HG02870 (cell line): ENCODE measurements at regions not wholly inside any gene's neighbourhood (a gene's known extent, or its start where the extent isn't known, plus 50 kb on each side); places are given as distances from the start of the nearest gene placed in this dataset.

Source experiments
- ATAC-seq: cut with Tn5 transposase; IDR thresholded peaks from one replicate; pipeline ENCODE4 v1.9.1; 2021; ENCODE audit warnings: mild to moderate bottlenecking, moderate library complexity; ENCODE audit not compliant: unreplicated experiment

DNA sequence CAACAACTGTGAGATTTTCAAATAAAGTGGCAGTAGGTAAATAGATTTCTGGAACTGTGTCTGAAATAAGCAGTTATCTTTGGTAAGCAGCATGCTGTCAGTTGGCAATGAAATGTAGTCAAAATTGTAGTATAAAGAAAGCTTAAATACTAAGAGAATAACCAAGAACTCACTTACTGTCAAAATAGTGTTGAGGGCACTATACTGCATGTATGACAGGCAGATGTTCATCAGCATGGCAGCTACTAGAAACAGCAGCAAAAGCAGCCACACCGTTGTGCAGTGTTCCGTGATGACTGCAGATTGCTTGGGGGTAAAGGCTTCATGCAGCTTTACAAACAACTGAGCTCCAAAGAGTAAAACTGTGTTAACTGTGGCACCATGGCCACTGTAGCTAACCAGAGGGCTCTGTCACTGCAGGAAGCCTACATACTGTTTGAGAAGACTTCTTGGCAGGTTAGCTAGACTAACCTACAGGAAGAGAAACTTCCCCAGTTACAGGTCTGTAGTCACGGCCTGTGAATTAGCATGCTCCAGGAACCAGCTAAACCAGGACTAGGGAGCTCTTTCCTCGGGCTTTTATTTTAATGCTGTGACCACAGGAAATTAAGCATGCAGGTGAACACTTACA is 459.7 kb downstream of the TBL1XR1 start:
- ATAC-seq, result no peak

DNA sequence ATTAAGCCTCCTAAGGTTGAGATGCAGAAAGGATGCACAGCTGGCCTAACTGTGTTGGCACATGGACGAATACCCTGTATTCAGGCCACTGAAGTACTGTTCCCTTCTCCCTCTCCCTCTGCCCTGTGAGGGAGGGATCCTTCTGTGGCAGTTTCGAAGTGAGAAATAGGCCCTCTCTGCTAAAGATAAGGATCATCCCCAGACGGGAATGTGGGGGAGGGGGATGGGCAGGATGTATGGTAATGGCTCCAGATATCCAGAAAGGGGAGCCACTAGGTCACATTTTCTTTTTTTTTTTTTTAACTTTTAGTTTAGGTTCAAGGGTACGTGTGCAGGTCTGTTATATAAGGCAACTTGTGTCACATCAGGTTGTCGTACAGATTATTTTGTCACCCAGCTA is 463.1 kb downstream of the TBL1XR1 start:
- no peak for ATAC-seq

DNA sequence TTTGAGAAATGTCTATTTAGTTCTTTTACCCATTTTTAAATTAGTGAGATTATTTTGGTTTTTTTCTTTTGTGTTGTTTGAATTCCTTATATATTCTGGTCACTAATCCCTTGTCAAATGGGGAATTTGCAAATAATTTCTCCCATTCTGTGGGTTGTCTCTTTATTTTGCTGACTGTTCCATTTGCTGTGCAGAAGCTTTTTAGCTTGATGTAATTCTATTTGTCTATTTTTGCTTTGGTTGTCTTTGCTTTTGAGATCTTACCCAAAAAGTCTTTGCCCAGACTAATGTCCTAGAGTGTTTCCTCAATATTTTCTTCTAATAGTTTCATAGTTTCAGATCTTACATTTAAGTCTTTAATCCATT is 472.9 kb downstream of the TBL1XR1 start:
- no peak for ATAC-seq

DNA sequence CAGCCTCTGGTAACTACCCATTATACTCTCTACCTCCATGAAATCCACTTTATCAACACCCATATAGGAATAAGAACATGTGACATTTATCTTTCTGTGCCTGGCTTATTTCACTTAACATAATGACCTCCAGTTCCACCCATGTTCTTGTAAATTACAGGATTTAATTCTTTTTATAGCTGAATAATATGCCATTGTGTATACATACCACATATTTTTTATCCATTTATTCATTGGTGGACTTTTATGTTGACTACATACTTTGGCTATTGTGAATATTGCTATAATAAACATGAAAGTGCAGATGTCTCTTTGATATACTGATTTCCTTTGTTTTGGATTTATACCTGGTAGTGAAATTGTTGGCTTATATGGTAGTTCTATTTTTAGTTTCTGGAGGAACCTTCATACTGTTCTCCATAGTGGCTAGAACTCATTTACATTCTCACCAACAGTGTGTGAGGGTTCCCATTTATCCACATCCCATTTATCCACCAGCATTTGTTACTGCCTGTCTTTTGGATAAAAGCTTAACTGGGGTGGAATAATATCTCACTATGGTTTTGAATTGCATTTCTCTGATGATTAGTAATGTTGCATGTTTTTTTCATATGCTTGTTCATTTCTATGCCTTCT is 473.4 kb downstream of the TBL1XR1 start:
- no peak for ATAC-seq

DNA sequence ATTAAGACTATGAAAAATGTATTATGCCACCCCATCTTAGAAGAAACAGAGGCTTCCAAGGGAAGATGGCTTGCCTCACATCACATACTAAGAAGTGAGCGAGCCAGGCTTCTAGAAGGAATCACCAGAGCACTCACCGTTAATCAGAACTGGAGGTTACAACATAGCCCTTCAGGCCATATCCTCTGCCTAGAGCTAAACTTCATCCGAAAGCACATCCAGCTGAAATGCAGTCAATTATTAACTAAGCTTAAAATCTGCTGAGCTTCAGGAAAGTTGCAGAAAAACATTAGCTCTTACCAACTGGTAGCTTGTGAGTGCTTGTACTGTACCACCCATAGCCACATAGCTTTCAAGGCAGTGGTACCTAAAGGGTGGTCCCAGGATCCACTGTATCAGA is 483.2 kb downstream of the TBL1XR1 start:
- ATAC-seq, result no peak

DNA sequence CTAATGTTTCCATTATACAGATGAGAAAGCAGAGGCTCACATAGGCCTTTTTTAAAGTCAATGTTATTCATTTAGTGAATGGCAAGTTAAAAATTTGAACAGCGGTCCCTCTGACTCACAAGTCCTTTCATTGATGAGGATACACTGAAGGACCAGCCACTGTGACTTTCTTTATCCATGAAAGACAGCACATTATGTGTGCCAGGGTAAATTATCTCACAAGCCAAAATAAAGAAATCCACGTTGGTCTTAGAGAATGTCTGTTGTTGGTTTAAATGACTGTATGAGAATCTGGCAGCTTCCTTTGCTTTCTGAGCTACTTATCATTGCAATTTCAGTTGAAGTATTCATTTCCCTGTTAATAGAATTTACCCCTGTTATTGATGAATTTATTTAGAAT is 485.1 kb downstream of the TBL1XR1 start:
- no peak for ATAC-seq

DNA sequence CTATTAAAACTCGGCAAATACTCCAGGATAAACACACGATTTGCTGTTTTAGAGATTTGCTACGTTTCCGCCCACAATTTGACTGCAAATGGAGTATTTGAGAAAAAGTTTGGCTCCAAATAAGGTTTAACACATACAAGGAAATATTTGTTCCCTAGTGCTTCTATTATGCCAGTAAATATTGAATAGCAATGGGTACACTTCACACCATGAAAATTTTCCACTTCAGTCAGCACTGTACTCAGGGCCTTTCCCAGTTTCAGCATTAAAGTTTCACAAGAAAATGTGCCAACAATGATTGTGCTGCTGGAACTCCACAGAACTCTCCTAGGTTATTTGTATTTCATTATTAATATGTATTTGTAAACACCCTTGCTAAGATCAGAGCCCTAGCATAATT is 498.0 kb downstream of the TBL1XR1 start:
- ATAC-seq, result no peak

DNA sequence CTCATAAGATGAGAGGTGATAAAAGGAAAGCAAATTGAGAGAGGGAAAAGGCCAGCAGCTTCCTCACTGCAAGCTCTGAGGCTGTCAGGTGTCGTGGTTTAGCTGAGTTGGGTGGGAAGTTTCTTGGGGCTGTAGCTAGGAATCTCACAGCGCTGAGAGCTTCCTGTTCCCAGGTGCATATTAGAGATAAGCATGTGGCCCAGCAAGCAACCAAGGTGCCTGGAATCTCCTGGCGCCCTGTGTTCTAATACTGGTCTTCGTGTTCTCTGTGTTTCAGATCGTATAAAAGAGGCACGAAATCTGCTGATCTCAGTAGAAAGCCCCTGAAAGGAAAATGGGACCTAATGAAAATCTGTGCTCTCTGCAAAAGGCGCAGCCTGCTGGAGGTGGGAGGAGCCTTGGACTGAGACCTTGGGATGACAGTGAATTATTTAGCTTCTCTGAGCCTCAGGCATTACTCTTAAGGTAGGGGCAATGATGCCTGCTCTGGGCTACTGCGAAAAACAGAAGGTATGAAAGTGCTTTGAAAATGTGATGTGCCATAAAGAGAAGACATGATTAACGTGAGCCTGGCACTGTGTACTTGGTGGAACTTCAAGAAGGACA is 499.9 kb downstream of the TBL1XR1 start:
- no peak for ATAC-seq

DNA sequence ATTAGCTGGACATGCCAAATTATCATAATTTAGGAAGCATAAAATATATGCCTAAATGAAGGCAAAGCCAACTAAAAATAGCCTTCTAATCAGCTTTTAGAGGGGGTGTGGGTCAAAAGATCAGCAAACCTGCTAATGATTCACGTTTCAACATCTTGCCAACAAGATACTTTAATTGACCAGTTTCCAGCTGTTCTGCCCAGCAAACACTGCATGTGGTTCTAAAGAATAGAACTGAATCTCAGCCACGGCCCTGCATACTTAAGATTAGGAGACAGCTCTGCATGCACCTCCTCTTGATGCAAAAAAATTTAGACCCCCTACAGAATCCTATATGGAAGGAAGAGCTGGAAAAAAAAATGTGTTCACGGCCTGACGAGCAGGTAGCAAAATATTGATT is 500.5 kb downstream of the TBL1XR1 start:
- ATAC-seq, result no peak

DNA sequence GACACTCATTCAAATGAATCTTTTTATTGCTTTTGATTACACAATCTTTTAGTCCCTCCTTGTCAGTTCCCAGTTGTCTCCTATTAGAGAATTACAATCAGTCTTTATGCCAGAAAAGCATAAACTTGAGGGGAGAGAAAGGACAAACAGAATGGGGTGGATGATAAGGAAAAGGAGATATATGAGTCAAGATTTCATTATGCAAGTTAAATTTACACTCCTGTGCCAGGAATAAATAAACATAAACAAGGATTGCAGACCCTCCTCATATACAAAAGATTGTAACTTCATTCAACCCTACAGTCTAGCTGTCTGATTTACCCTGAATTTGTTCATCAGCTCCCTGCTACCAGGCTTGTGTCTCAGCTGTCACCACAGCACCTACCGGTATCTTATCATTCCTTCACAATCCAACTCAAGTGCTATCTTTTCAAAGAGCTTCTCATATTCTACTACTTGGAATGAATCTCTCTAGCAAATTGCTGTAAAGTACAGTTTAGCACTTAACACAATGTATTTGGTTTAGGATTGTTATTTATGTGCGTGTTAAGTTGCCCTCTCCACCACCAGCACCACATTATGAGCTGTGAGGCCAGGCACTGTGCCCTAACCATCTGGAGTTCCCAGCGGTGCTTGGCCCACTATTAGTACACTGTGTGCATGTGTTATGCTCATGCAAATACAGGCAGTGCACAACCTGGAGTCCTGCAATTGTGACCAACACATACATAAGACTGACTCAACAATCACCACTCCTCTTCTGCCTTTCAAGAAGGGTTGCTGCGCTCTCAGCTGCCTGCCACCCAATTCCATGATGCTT is 504.1 kb downstream of the TBL1XR1 start:
- ATAC-seq, result no peak

DNA sequence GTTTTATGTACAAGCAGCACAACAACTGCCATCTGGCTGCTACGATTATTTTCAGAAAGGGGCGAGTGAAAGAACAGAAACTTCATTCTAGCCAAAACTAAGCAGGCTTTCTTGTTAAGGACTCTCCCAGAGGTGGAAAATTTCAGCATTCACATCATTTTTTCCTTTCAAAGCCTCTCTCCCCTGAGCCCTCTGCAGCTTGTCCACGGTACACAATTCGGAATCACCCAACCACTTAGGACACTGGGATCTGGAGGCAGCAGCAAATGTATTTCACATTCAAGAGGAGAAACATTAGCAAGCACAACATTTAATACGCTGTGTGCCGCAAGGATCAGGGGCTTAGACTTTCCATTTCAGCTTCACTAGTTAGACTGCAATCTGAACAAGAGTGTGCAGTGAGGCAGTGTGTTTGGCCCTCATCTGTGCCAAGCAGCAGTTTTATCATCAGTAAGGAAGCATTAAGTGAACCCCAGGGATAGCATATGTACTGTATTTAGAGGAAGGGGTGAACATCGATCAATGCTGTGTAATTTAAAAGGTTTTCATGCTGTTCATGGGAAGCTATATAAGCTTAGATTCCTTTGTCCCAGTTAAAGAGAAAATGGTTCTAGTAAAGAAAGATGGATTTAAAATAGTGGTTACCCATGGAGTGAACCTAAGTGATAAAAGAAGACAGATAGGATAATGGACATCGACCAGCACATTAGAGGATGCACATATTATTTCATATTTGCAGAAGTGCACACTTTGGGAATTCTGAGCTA is 504.9 kb downstream of the TBL1XR1 start:
- no peak for ATAC-seq

DNA sequence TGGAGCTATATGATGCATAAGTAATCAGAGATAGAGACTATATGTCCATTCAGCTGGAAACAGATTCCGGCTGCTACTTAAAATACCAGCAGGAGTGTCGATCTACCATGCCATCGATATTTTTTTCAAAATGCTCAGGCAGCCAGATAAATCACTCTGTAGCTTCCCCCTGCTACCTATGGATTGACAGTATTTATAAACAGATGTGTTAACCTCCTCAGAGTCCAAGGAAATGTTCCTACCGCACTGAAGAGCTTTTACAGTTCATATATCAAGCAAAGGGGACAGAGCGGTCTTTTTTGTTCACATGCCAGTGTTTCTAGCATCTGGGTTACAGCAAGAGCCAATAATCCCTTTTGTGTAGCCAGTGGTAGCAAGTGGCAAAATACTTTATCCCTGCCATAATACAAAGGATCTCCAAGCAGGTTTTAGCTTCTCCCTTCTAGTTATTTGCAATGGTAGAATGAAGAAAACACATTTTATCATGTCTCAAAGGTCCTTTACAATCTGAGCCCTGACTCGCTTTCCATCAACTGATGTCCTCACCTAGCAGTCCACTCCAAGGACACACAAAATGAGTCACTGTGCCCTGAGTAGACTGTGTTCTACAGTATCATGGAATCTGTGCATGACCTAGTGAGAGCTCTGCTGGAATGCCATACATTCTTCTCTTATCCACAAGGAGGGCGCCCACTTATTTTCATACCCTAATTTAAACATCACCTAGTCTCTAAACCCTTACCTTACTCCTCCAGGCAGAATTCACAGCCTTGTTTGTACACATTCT is 507.0 kb downstream of the TBL1XR1 start:
- ATAC-seq, result no peak

DNA sequence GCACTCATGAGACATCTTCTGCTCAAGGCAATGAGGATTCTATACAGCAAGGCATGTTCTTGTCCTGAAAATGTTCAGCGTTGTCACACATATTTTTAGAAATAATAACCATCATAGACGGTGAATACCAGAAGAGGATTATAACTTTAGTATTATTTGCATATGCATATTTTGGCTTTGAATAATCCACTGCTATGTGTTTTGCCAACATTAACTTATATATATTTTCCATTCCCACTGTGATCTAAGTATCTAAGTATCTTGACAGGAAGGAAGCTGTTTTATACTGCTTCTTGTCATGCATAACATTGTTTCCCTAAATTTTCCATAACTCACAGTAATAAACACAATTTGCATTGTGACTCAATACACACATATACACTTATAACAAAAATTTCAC is 509.5 kb downstream of the TBL1XR1 start:
- no peak for ATAC-seq

DNA sequence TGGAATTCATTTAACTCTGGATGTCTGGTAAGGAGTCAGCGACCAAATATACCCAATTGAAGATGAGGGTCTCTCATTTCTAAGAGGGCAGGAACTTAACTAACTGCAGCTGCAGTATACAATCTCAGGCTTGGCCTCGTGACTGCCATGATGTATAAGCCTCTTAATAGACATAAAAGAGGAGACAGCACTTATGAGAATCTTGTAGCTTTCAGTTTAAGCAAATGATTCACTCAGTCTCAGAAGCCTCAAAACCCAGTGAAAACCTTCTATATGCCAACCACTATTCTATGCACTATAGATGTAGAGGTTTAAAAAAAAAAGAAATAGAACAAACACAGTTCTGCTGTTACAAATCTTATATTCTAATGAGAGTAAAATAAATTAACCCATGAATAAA is 513.9 kb downstream of the TBL1XR1 start:
- no peak for ATAC-seq

DNA sequence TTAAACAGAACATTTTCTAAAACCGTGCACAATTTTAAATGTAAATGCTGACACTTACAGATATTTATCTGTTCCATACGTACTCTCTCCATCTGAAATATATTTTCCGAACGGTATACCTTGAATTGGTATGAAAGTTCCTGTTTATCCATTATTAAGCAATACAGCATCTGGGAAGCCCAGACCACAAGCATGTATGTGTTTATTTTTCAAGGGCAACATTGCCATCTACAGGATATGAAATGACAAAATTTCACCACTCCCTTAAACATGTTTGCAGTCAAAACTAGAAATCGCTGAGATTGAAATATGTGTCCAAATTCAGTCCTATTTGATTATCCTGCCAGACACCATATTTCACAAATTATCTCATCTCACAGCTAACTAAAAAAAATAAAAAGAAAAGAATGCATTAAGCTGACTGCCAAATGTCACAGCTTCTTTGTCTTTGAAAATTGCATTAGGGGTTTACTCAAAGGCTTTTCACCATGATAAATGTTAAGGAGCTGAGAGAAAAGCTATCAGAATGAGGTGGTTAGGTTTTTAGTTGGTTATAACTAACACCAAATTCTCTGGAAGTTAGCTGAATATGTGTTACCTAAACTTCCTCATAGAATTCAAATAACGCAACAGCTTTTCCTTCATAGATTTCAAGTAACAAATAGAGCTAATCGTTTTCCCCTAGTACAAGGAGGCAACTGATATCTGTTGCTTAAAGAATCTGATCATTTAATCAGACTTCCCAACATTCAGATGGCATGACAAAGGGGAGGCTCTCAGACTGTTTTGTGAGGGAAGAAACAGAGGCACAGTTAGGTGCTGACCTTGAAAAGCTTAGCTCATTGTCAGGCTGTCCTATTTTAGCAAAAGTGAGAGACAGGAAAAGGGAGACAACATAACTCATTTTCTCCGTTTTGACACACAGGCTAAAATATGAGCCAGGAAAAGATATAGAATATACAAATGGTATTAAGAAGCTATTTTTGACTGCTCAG is 533.1 kb downstream of the TBL1XR1 start:
- peak; percentile 49 for ATAC-seq

DNA sequence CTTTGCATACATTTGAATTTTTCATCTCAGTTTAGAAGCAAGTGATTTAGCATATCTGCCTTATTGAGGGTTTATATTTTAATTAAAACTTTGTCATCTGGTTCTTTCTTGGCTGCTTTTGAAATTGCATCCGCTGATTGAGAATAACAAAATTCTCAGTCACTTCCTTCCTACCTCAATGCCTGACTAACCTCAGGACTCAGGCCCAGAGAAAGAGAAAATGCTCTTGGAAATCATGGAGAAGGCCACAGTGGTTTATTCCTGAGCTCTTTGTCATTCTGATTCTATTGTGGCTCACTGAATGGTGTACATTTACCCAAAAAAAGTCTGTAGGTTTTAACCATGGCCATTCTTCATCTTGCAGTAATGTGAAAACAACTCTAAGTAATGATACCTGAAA is 533.9 kb downstream of the TBL1XR1 start:
- ATAC-seq, result no peak

DNA sequence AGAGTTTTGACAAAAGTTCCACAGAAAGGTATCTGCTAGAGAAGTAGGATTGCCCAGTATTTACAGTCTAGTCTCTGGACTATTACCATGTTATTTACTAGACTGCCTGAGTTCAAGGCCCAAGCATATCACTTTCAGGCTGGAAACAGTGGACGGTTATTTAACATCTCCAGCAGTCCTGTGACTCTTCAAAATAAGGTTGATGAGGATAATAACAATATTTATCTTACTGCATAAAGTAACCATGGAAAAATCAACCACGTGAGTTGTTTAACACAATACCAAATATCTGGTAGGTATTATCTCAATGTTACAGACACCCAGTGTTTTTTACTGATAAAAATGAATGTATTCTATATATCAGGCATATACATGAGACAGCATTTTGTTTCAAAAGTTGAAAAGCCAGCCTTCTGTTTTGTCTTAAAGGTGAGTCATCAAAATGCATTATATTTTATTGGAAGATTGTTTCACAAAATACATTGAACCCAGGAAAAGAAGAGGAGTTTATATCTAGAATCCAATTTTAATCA is 535.8 kb downstream of the TBL1XR1 start:
- ATAC-seq, result no peak

DNA sequence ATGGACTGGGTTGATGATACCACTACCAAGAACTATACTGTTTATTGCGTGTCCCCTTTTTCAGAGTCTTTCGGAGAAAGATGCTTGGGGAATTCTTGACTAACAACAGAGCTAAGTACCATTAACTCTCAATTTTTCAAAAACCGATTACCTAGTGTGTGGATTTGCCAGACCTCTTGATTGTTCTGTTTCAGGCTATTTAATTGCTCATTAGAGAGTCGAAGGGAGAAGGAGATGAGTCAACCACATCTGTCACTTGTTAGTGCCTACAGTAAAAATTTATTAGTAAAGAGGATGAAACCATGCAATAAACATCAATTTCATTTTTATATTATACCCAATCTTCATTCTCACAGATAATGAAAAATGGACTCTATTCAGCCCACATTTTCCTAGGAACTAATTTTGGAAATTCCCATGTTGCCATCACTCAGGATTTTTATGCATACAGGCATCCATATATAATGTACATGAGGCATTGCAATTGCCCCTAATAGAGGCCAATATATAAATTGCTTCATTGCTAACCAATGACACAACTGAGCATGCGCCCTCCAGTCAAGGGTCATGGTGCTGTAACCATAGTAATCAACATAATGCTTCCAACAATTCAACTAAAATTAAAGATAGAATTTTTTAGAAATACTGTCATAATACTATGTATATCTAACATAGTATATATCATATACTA is 541.7 kb downstream of the TBL1XR1 start:
- ATAC-seq, result no peak
